Transverse colon (tissue), 4 donors: ENCODE measurements at regions not wholly inside any gene's neighbourhood (a gene's known extent, or its start where the extent isn't known, plus 50 kb on each side); places are given as distances from the start of the nearest gene placed in this dataset.
"Not testable (repeated sequence)": the region's sequence is repeated elsewhere in the genome, so short reads cannot be mapped to it uniquely, and the experiment has no call there.

ENCODE experiments used
- DNase-seq: peaks from one replicate; pipeline ENCODE4 v3.0.0-alpha.2; 2019
- H3K27ac ChIP-seq, 4 donors: fragments of 200-600 bp; sonication (generic); 2 replicates each; pipeline ENCODE4 v1.5.1; 2016 to 2018; ENCODE audit warnings: inconsistent platforms in 4 of 4
- H3K27me3 ChIP-seq: fragments of 200-600 bp; sonication (generic); 2 replicates; pipeline ENCODE4 v1.5.1; 2017; ENCODE audit warnings: inconsistent platforms
- H3K36me3 ChIP-seq, 4 donors: fragments of 200-600 bp; sonication (generic); 2 replicates each; pipeline ENCODE4 v1.5.1; 2017 to 2019; ENCODE audit warnings: inconsistent platforms in 4 of 4
- H3K4me1 ChIP-seq, 4 donors: fragments of 200-600 bp; sonication (generic); 2 replicates each; pipeline ENCODE4 v1.5.1; 2017 to 2020; ENCODE audit warnings: inconsistent platforms in 4 of 4
- H3K4me3 ChIP-seq, 4 donors: fragments of 200-600 bp; sonication (generic); 1 replicate in 1 of 4; 2 replicates in 3 of 4; pipeline versions ENCODE4 v1.5.1 to v1.6.1; 2017 to 2019; ENCODE audit warnings: inconsistent platforms in 4 of 4
- H3K9me3 ChIP-seq, 2 donors: fragments of 200-600 bp; sonication (generic); 2 replicates each; pipeline ENCODE4 v1.5.1; 2017 to 2019; ENCODE audit warnings: inconsistent platforms in 2 of 2
- EP300 ChIP-seq: sonication (generic); formaldehyde crosslinking; IDR thresholded peaks from one replicate; pipeline ENCODE4 v1.6.1; 2017; ENCODE audit warnings: antibody characterized with exemption, low read depth
- POLR2A ChIP-seq: fragments of 450-650 bp; IDR thresholded peaks from one replicate; pipeline ENCODE4 v1.6.1; 2016; ENCODE audit warnings: antibody characterized with exemption, mild to moderate bottlenecking, moderate library complexity
- POLR2AphosphoS5 ChIP-seq, 3 donors: sonication (generic); formaldehyde crosslinking; IDR thresholded peaks; one replicate each; pipeline ENCODE4 v1.6.1; 2016; ENCODE audit warnings: antibody characterized with exemption in 3 of 3
- WGBS, 2 donors: methylation state at CpG; one replicate each; pipeline ENCODE4 v1.1.5; 2018; ENCODE audit warnings: low coverage in 1 of 2; 5-methylcytosine and 5-hydroxymethylcytosine counted together
- in situ Hi-C, 4 donors: fragments of 200-750 bp; cut with MboI; loops; one replicate each; pipeline versions ENCODE4 v1.15.0 to v1.15.1; 2017; ENCODE audit warnings: low sequenced_read_pairs in 3 of 4, low pct_ligation_motif_present in 1 of 4, low pct_unique_long_range_greater_than_20kb in 1 of 4
- intact Hi-C: fragments of 100-400 bp; cut with DNase I; formaldehyde crosslinking; loops from one replicate; pipeline ENCODE4 v1.15.1; 2023; ENCODE audit warnings: low total_unique reads
- TF ChIP-seq, protein P1 (sequence below), 5 experiments: fragments of 200-600 bp in 3 of 5; fragments of 450-650 bp in 2 of 5; sonication (generic) in 3 of 5; IDR thresholded peaks; 1 replicate in 2 of 5; 2 replicates in 3 of 5; pipeline ENCODE4 v1.5.1; 2016 to 2017; ENCODE audit warnings: antibody characterized with exemption in 5 of 5, inconsistent platforms in 3 of 5, mild to moderate bottlenecking in 2 of 5, moderate library complexity in 1 of 5

DNA sequence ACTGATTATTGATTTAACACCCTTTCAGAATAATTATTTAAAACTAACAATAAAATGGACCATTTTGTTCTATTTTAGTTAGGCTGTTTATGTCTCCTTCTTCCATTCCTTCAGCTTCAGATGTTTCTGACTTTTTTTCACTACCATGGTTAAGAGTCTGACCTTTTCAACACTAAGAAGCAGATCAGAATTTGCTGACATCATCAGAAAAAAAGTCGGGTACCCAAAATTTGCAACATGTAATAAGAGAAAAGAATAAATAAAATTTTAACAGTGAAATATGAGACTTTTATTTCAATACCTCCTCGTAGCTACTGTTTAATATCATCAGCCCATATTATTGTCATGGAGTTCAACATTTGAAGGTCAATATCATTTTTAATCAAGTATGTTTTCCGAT, 1158.3 kb downstream of the RPIA start:
- in situ Hi-C loops (no loop called here), intact Hi-C loops (no loop called here)
- Histone ChIP-seq H3K9me3 (no peaks in the 10 kb centered on the region), H3K27ac (no peak overlapping the region), H3K36me3 (no peaks in the 10 kb centered on the region), H3K27me3 (peaks cover 2% of the 10 kb centered on the region), H3K4me1 (no peaks in the 10 kb centered on the region), H3K4me3 (no peak overlapping the region)
- no peak for DNase-seq
- 56 to 64% methylated on average over 3 of the region's 3 CpGs for WGBS, 2 donors
- no peak for TF ChIP-seq EP300
- no peak for TF ChIP-seq POLR2A
- no peak for TF ChIP-seq POLR2AphosphoS5 (IDR thresholded peaks at IDR 0.05)
- TF ChIP-seq, protein P1, sequence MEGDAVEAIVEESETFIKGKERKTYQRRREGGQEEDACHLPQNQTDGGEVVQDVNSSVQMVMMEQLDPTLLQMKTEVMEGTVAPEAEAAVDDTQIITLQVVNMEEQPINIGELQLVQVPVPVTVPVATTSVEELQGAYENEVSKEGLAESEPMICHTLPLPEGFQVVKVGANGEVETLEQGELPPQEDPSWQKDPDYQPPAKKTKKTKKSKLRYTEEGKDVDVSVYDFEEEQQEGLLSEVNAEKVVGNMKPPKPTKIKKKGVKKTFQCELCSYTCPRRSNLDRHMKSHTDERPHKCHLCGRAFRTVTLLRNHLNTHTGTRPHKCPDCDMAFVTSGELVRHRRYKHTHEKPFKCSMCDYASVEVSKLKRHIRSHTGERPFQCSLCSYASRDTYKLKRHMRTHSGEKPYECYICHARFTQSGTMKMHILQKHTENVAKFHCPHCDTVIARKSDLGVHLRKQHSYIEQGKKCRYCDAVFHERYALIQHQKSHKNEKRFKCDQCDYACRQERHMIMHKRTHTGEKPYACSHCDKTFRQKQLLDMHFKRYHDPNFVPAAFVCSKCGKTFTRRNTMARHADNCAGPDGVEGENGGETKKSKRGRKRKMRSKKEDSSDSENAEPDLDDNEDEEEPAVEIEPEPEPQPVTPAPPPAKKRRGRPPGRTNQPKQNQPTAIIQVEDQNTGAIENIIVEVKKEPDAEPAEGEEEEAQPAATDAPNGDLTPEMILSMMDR (IDR thresholded peaks at IDR 0.05) = no peak

- Histone ChIP-seq H3K9me3 (no peaks in the 10 kb centered on the region), H3K27ac (no peak overlapping the region), H3K36me3 (no peaks in the 10 kb centered on the region), H3K4me3 (no peak overlapping the region), H3K4me1 (no peaks in the 10 kb centered on the region), H3K27me3 (peaks cover 2% of the 10 kb centered on the region)
- WGBS, 2 donors = 66 to 71% methylated on average over 3 of the region's 3 CpGs
- in situ Hi-C loops (no loop called here), intact Hi-C loops (no loop called here)
- TF ChIP-seq POLR2A (no peak), EP300 (no peak), POLR2AphosphoS5 (IDR thresholded peaks at IDR 0.05) (no peak)
- TF ChIP-seq, protein P1 (IDR thresholded peaks at IDR 0.05) = no peak
- no peak for DNase-seq
These were observed 1159.0 kb downstream of the RPIA start for GRCh38 chr2:89850481-89850880.

DNA sequence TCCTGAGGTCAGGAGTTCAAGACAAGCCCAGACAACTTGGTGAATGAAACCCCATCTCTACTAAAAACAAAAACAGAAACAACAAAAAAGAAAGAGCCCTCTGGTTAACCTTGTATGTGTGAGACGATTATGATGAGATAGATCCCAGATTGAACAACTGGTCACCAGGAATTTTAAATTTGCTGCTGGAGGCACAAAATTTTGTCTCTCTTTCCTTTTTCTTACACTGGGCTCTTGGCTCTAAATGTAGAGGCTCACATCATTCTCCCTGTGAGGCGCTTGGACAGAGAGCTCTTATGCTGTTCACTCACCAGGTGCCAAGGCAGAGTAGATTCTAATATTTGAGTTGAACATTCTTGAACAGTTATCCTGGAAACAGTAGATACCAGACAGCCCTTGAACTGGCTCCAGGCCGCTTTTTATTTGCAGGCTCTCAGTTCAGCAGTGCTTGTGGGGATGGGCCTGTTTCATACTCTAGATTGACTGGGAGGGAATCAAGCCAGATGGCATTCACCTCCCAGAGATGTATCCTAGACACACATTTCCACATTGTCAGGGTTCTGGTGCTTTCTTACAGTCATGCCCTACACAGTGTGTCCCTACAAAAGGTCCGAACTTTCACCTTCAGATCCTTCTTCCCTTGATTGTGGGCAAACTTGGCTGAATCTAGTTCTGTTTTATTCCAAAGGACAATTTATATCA, 1159.6 kb downstream of the RPIA start:
- no peak overlapping the region for H3K27ac ChIP-seq
- H3K4me1 ChIP-seq = no peaks in the 10 kb centered on the region
- H3K4me3 ChIP-seq = no peak overlapping the region
- H3K9me3 ChIP-seq = no peaks in the 10 kb centered on the region
- H3K36me3 ChIP-seq = no peaks in the 10 kb centered on the region
- no peak for DNase-seq
- in situ Hi-C loops (no loop called here), intact Hi-C loops (no loop called here)
- TF ChIP-seq POLR2AphosphoS5 (IDR thresholded peaks at IDR 0.05) (no peak), EP300 (no peak), POLR2A (no peak)
- TF ChIP-seq, protein P1 (IDR thresholded peaks at IDR 0.05) = no peak
- peaks cover 2% of the 10 kb centered on the region for H3K27me3 ChIP-seq
- 77 to 83% methylated on average over 4 of the region's 4 CpGs for WGBS, 2 donors

GRCh38 chr2:89851583-89851905, 1160.1 kb downstream of the RPIA start:
- Histone ChIP-seq H3K4me3 (no peak overlapping the region), H3K9me3 (no peaks in the 10 kb centered on the region), H3K27me3 (peaks cover 2% of the 10 kb centered on the region), H3K4me1 (no peaks in the 10 kb centered on the region), H3K27ac (no peak overlapping the region), H3K36me3 (no peaks in the 10 kb centered on the region)
- no peak for TF ChIP-seq POLR2AphosphoS5 (IDR thresholded peaks at IDR 0.05)
- TF ChIP-seq, protein P1 (IDR thresholded peaks at IDR 0.05) = no peak
- no peak for DNase-seq
- WGBS, 2 donors = 67 to 100% methylated on average over 1 of the region's 1 CpG
- in situ Hi-C loops (no loop called here), intact Hi-C loops (no loop called here)

GRCh38 chr2:89853427-89853826, 1162.0 kb downstream of the RPIA start:
- H3K9me3 ChIP-seq, H3K4me1 ChIP-seq: not testable (repeated sequence)

GRCh38 chr2:89855752-89856151, 1164.3 kb downstream of the RPIA start:
- H3K36me3 ChIP-seq, H3K4me1 ChIP-seq, H3K4me3 ChIP-seq, intact Hi-C loops, H3K9me3 ChIP-seq, DNase-seq, in situ Hi-C loops, H3K27me3 ChIP-seq, H3K27ac ChIP-seq: not testable (repeated sequence)
- no CpG with 5 or more reads among the region's 2 CpGs for WGBS, 2 donors

More at GRCh38 chr2:89853427-89853826, 1162.0 kb downstream of the RPIA start:
- H3K36me3 ChIP-seq, H3K27me3 ChIP-seq, intact Hi-C loops, in situ Hi-C loops, DNase-seq, H3K4me3 ChIP-seq, H3K27ac ChIP-seq: not testable (repeated sequence)
- no CpG with 5 or more reads among the region's 1 CpG for whole genome bisulfite sequencing, 2 donors

GRCh38 chr2:89856305-89856704, 1164.8 kb downstream of the RPIA start:
- 0% methylated on average over 1 of the region's 7 CpGs; no CpG with 5 or more reads in 1 of the 2 donors for WGBS, 2 donors
- H3K9me3 ChIP-seq, H3K36me3 ChIP-seq, DNase-seq, in situ Hi-C loops, H3K27ac ChIP-seq, H3K4me1 ChIP-seq, H3K27me3 ChIP-seq, intact Hi-C loops, H3K4me3 ChIP-seq: not testable (repeated sequence)
